HCT116 (cell line): ENCODE measurements at regions not wholly inside any gene's neighbourhood (a gene's known extent, or its start where the extent isn't known, plus 50 kb on each side); places are given as distances from the start of the nearest gene placed in this dataset.

Experiments used
- ATAC-seq: fragments of 200-7000 bp; cut with Tn5 transposase; 2 replicates; pipeline ENCODE4 v1.9.1; 2020; ENCODE audit warnings: mild to moderate bottlenecking, moderate library complexity
- BruUV-seq: library from RNA; stranded (reverse); fragments of 400-500 nt; replicated peaks from 2 replicates; lab custom pipeline; 2021; lab: Mats Ljungman, UMichigan
- CTCF ChIA-PET: fragments of 300-600 bp; sonication (Branson Sonifier 250); formaldehyde crosslinking; loops from one replicate; lab custom pipeline; 2021; ENCODE audit warnings: antibody characterized with exemption; lab: Charles Lee
- POLR2A ChIA-PET: fragments of 300-600, 350-600 bp; sonication (Branson Sonifier 250); formaldehyde crosslinking; loops from one replicate; lab custom pipeline; 2021; ENCODE audit warnings: antibody characterized with exemption; lab: Charles Lee
- RAD21 ChIA-PET, 2 experiments: fragments of 300-600 bp; sonication (Branson Sonifier 250); formaldehyde crosslinking; loops; one replicate each; lab custom pipeline; 2023; ENCODE audit warnings: low total read pairs in 2 of 2; ENCODE audit not compliant: uncharacterized antibody in 2 of 2, unreplicated experiment in 2 of 2, low non-redundant PET in 1 of 2; lab: Charles Lee
- DNase-seq: peaks from one replicate; pipeline ENCODE4 v3.0.0-alpha.2; 2010; ENCODE audit warnings: low read depth, low spot score
- H2AFZ ChIP-seq: fragments of 200-600 bp; shearing (Covaris generic), sonication (generic); 2 replicates; pipeline ENCODE4 v1.6.1; 2017; ENCODE audit warnings: low read depth, mixed run types, mixed read lengths, antibody characterized with exemption, low read length; ENCODE audit not compliant: poor library complexity, severe bottlenecking
- H3K27ac ChIP-seq: 2 replicates; pipeline ENCODE4 v1.5.1; 2012; ENCODE audit warnings: low read depth, low read length
- H3K27me3 ChIP-seq: fragments of 200-600 bp; sonication (generic); 2 replicates; pipeline ENCODE4 v1.6.1; 2016; ENCODE audit warnings: mixed run types, low read length, mixed read lengths; ENCODE audit not compliant: insufficient read depth
- H3K36me3 ChIP-seq, 2 experiments: fragments of 200-500 bp in 1 of 2; fragments of 200-600 bp in 1 of 2; sonication (Bioruptor generic) in 1 of 2; sonication (generic) in 1 of 2; 2 replicates each; pipeline versions ENCODE4 v1.5.1 to v1.6.1; 2014 to 2016; ENCODE audit warnings: low read length in 2 of 2, inconsistent platforms in 1 of 2, mixed read lengths in 1 of 2, mixed run types in 1 of 2; ENCODE audit not compliant: insufficient read depth in 2 of 2, control insufficient read depth in 1 of 2
- H3K4me1 ChIP-seq, 2 experiments: fragments of 200-600 bp in 1 of 2; sonication (generic) in 1 of 2; 2 replicates each; pipeline versions ENCODE4 v1.5.1 to v1.6.1; 2012 to 2017; ENCODE audit warnings: low read length in 2 of 2, inconsistent platforms in 1 of 2, mild to moderate bottlenecking in 1 of 2, mixed read lengths in 1 of 2, mixed run types in 1 of 2, moderate library complexity in 1 of 2; ENCODE audit not compliant: insufficient read depth in 2 of 2, control insufficient read depth in 1 of 2
- H3K4me2 ChIP-seq: fragments of 200-600 bp; sonication (generic); 2 replicates; pipeline ENCODE4 v1.6.1; 2017; ENCODE audit warnings: mixed run types, low read length, mixed read lengths
- H3K4me3 ChIP-seq, 2 experiments: fragments of 200-600 bp in 1 of 2; sonication (generic) in 1 of 2; replicated peaks in 1 of 2; 2 replicates each; pipeline ENCODE4 v1.5.1; 2011 to 2016; ENCODE audit warnings: low read length in 2 of 2, control low read depth in 1 of 2, low read depth in 1 of 2, mild to moderate bottlenecking in 1 of 2, mixed read lengths in 1 of 2, mixed run types in 1 of 2
- H3K79me2 ChIP-seq: fragments of 200-600 bp; sonication (generic); 2 replicates; pipeline ENCODE4 v1.6.1; 2017; ENCODE audit warnings: mild to moderate bottlenecking, mixed run types, low read length, moderate library complexity, mixed read lengths; ENCODE audit not compliant: insufficient read depth
- H3K9ac ChIP-seq: fragments of 200-600 bp; sonication (generic); 2 replicates; pipeline ENCODE4 v1.6.1; 2016; ENCODE audit warnings: low read length, mixed read lengths
- H3K9me2 ChIP-seq: fragments of 200-600 bp; sonication (generic), shearing (Covaris generic); 2 replicates; pipeline ENCODE4 v1.6.1; 2017; ENCODE audit warnings: mixed run types, mild to moderate bottlenecking, moderate library complexity; ENCODE audit not compliant: insufficient read depth
- H3K9me3 ChIP-seq, 2 experiments: fragments of 200-500 bp in 1 of 2; fragments of 200-600 bp in 1 of 2; sonication (Bioruptor generic) in 1 of 2; sonication (generic) in 1 of 2; 2 replicates each; pipeline ENCODE4 v1.6.1; 2014 to 2017; ENCODE audit warnings: low read length in 2 of 2, mixed read lengths in 2 of 2, inconsistent platforms in 1 of 2, low read depth in 1 of 2, mild to moderate bottlenecking in 1 of 2, mixed run types in 1 of 2, moderate library complexity in 1 of 2; ENCODE audit not compliant: control insufficient read depth in 1 of 2, insufficient read depth in 1 of 2
- H4K20me1 ChIP-seq: fragments of 200-600 bp; sonication (generic), shearing (Covaris generic); 2 replicates; pipeline ENCODE4 v1.6.1; 2017; ENCODE audit warnings: mixed run types, mild to moderate bottlenecking, moderate library complexity; ENCODE audit not compliant: insufficient read depth
- CEBPB ChIP-seq: IDR thresholded peaks from 2 replicates; pipeline ENCODE4 v1.6.1; 2012; ENCODE audit warnings: low read depth
- EGR1 ChIP-seq: IDR thresholded peaks from 2 replicates; pipeline ENCODE4 v1.6.1; 2012; ENCODE audit warnings: low read depth
- ELF1 ChIP-seq: IDR thresholded peaks from 2 replicates; pipeline ENCODE4 v1.6.1; 2012; ENCODE audit warnings: low read depth, borderline replicate concordance
- EZH2 ChIP-seq: fragments of 200-600 bp; sonication (generic); IDR thresholded peaks from 2 replicates; pipeline ENCODE4 v1.6.1; 2017; ENCODE audit warnings: antibody characterized with exemption, mixed run types
- JUND ChIP-seq: IDR thresholded peaks from 2 replicates; pipeline ENCODE4 v1.6.1; 2012
- POLR2AphosphoS5 ChIP-seq: IDR thresholded peaks from 2 replicates; pipeline ENCODE4 v1.6.1; 2011; ENCODE audit warnings: mild to moderate bottlenecking, low read depth, low read length, moderate library complexity
- RAD21 ChIP-seq: IDR thresholded peaks from 2 replicates; pipeline ENCODE4 v1.6.1; 2012; ENCODE audit warnings: low read depth, mild to moderate bottlenecking
- SIN3A ChIP-seq: IDR thresholded peaks from 2 replicates; pipeline ENCODE4 v1.6.1; 2012; ENCODE audit warnings: low read depth
- SP1 ChIP-seq: IDR thresholded peaks from 2 replicates; pipeline ENCODE4 v1.6.1; 2012; ENCODE audit warnings: low read depth
- YY1 ChIP-seq: IDR thresholded peaks from 2 replicates; pipeline ENCODE4 v1.6.1; 2011; ENCODE audit warnings: low read length, low read depth, moderate library complexity, mild to moderate bottlenecking; ENCODE audit not compliant: insufficient replicate concordance; ENCODE audit errors: extremely low read depth
- ZNF274 ChIP-seq: fragments of 200-500 bp; sonication (Bioruptor generic); IDR thresholded peaks from 2 replicates; pipeline ENCODE4 v1.6.1; 2014; ENCODE audit warnings: mild to moderate bottlenecking, low read depth, low read length, inconsistent platforms
- intact Hi-C: fragments of 100-400 bp; cut with micrococcal nuclease; formaldehyde crosslinking; loops from 2 replicates; pipeline ENCODE4 v1.10.0; 2022
- TF ChIP-seq, protein P1 (sequence below): IDR thresholded peaks from 2 replicates; pipeline ENCODE4 v1.6.1; 2012
- TF ChIP-seq, protein P2 (sequence below): IDR thresholded peaks from 2 replicates; pipeline ENCODE4 v1.6.1; 2011; ENCODE audit warnings: mild to moderate bottlenecking, low read length, moderate library complexity; ENCODE audit not compliant: insufficient replicate concordance; ENCODE audit errors: extremely low read depth
- TF ChIP-seq, protein P3 (sequence below), 3 experiments: fragments of 200-600 bp in 1 of 3; sonication (generic) in 1 of 3; IDR thresholded peaks in 2 of 3; conservative IDR thresholded peaks in 1 of 3; 2 replicates each; pipeline ENCODE4 v1.5.1; 2012 to 2017; ENCODE audit warnings: low read depth in 2 of 3, low read length in 2 of 3, antibody characterized with exemption in 1 of 3, borderline replicate concordance in 1 of 3, control low read depth in 1 of 3, mild to moderate bottlenecking in 1 of 3, mixed read lengths in 1 of 3, mixed run types in 1 of 3, moderate library complexity in 1 of 3; ENCODE audit not compliant: insufficient read depth in 1 of 3

DNA sequence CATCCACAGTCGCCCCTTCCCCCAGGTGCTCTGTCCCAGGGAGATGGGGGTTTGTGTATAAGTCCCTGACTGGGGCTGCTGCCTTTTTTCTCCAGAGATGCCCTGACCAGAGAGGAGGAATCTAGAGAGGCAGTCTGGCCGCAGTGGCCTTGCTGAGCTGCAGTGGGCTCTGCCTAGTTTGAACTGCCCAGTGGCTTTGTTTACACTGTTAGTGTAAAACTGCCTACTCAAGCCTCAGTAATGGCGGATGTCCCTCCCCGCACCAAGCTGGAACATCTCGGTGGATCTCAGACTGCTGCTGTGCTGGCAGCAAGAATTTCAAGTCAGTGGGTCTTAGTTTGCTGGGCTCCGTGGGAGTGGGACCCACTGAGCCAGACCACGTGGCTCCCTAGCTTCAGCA is 102.6 kb upstream of the GIMD1 start (continued):
- TF ChIP-seq YY1, result no peak
- no peak for TF ChIP-seq JUND

GRCh38 chr4:106463622-106464021 is 95.0 kb upstream of the GIMD1 start:
- no peaks in the 10 kb centered on the region for H3K9me2 ChIP-seq
- H3K27ac ChIP-seq, result no peak overlapping the region
- intact Hi-C loops, result no loop called here
- TF ChIP-seq, protein P1, sequence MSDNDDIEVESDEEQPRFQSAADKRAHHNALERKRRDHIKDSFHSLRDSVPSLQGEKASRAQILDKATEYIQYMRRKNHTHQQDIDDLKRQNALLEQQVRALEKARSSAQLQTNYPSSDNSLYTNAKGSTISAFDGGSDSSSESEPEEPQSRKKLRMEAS, result no peak
- TF ChIP-seq EGR1, result no peak
- TF ChIP-seq CEBPB, result no peak
- no peak for TF ChIP-seq POLR2AphosphoS5
- TF ChIP-seq EZH2, result no peak
- no peak for TF ChIP-seq ZNF274
- TF ChIP-seq SP1, result no peak
- no peak for TF ChIP-seq SIN3A
- TF ChIP-seq RAD21, result no peak
- TF ChIP-seq, protein P2, sequence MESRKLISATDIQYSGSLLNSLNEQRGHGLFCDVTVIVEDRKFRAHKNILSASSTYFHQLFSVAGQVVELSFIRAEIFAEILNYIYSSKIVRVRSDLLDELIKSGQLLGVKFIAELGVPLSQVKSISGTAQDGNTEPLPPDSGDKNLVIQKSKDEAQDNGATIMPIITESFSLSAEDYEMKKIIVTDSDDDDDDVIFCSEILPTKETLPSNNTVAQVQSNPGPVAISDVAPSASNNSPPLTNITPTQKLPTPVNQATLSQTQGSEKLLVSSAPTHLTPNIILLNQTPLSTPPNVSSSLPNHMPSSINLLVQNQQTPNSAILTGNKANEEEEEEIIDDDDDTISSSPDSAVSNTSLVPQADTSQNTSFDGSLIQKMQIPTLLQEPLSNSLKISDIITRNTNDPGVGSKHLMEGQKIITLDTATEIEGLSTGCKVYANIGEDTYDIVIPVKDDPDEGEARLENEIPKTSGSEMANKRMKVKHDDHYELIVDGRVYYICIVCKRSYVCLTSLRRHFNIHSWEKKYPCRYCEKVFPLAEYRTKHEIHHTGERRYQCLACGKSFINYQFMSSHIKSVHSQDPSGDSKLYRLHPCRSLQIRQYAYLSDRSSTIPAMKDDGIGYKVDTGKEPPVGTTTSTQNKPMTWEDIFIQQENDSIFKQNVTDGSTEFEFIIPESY, result no peak
- TF ChIP-seq ELF1, result no peak
- TF ChIP-seq, protein P3, sequence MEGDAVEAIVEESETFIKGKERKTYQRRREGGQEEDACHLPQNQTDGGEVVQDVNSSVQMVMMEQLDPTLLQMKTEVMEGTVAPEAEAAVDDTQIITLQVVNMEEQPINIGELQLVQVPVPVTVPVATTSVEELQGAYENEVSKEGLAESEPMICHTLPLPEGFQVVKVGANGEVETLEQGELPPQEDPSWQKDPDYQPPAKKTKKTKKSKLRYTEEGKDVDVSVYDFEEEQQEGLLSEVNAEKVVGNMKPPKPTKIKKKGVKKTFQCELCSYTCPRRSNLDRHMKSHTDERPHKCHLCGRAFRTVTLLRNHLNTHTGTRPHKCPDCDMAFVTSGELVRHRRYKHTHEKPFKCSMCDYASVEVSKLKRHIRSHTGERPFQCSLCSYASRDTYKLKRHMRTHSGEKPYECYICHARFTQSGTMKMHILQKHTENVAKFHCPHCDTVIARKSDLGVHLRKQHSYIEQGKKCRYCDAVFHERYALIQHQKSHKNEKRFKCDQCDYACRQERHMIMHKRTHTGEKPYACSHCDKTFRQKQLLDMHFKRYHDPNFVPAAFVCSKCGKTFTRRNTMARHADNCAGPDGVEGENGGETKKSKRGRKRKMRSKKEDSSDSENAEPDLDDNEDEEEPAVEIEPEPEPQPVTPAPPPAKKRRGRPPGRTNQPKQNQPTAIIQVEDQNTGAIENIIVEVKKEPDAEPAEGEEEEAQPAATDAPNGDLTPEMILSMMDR (IDR thresholded peaks at IDR 0.05 in 2 of 3, conservative IDR thresholded peaks at IDR 0.05 in 1 of 3; ENCODE audit: borderline replicate concordance in 1 of 3, insufficient read depth in 1 of 3, low read depth in 2 of 3, low read length in 2 of 3), result no peak
- BruUV-seq, result no TSS peak
- no peaks in the 10 kb centered on the region for H3K36me3 ChIP-seq
- POLR2A ChIA-PET, result no interaction called here
- no peak overlapping the region for H3K4me3 ChIP-seq
- no peaks in the 10 kb centered on the region for H3K27me3 ChIP-seq
- no peaks in the 10 kb centered on the region for H3K4me1 ChIP-seq
- RAD21 ChIA-PET, result no interaction called here
- DNase-seq, result no peak
- H3K79me2 ChIP-seq, result no peaks in the 10 kb centered on the region
- ATAC-seq, result no peak
- no peak overlapping the region for H3K4me2 ChIP-seq
- no peak overlapping the region for H3K9ac ChIP-seq
- no peaks in the 10 kb centered on the region for H4K20me1 ChIP-seq
- no peaks in the 10 kb centered on the region for H3K9me3 ChIP-seq
- CTCF ChIA-PET, result no interaction called here
- H2AFZ ChIP-seq, result no peak overlapping the region
